ENCODE measurements at regions not wholly inside any gene's neighbourhood (a gene's known extent, or its start where the extent isn't known, plus 50 kb on each side); places are given as distances from the start of the nearest gene placed in this dataset.

DNA sequence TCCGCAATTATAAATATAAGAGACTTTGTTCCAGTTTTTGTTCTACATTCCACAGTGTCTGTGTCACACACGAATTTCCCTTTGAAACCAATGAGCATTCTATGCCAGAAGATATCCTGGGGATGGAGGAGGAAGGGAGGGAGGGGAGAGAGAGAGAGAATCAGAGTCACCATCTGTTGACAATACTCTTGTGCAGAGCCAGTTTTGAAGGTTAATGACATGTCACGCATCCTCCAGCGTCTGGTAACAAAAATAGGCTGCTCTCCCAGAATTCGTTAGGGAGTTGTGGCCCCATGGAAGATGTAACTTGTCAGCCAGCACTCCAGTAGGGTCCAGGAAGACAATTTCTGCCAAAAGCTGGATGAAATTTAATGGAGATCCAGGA lies 213.5 kb upstream of the KRR1 start (continued):
- TF ChIP-seq RBM14 (IDR thresholded peaks at IDR 0.05; ENCODE audit: borderline replicate concordance, insufficient read depth, low read depth, low read length) (no peak), RBBP5 (IDR thresholded peaks at IDR 0.05; ENCODE audit: borderline replicate concordance, insufficient read depth, low read length, poor library complexity, severe bottlenecking) (no peak), ZBTB12 (CRISPR knock-in tag; IDR thresholded peaks at IDR 0.05) (0 out of 2 replicates have a peak, but pooled peaks have one; percentile 12), NFXL1 (CRISPR knock-in tag; IDR thresholded peaks at IDR 0.05) (no peak), TAF9B (IDR thresholded peaks at IDR 0.05; ENCODE audit: partially characterized antibody) (no peak), ESRRA (IDR thresholded peaks at IDR 0.05; ENCODE audit: borderline replicate concordance, low read depth) (no peak), U2AF1 (optimal IDR thresholded peaks at IDR 0.05; ENCODE audit: low read depth, low read length) (no peak), LARP7 (IDR thresholded peaks at IDR 0.05) (no peak), NCOR1 (IDR thresholded peaks at IDR 0.05) (0 out of 2 replicates have a peak, but pooled peaks have one; percentile 15), MCM3 (IDR thresholded peaks at IDR 0.05) (no peak), XRCC4 (IDR thresholded peaks at IDR 0.05; ENCODE audit: extremely low read depth, insufficient read depth, insufficient read length) (no peak), ZKSCAN8 (CRISPR knock-in tag; IDR thresholded peaks at IDR 0.05) (no peak), IRF1 (CRISPR knock-in tag; IDR thresholded peaks at IDR 0.05; ENCODE audit: borderline replicate concordance) (no peak), GTF2E2 (tag; IDR thresholded peaks at IDR 0.05) (0 out of 2 replicates have a peak, but pooled peaks have one; percentile 50), ZNF408 (CRISPR knock-in tag; IDR thresholded peaks at IDR 0.05; ENCODE audit: low read depth) (no peak), KHSRP (IDR thresholded peaks at IDR 0.05) (no peak), SIN3B (IDR thresholded peaks at IDR 0.05; ENCODE audit: low read depth) (no peak), ZNF232 (CRISPR knock-in tag; IDR thresholded peaks at IDR 0.05) (no peak), MTA2 (IDR thresholded peaks at IDR 0.05; ENCODE audit: low read depth) (no peak), TAL1 (IDR thresholded peaks at IDR 0.05) (0 out of 2 replicates have a peak, but pooled peaks have one; percentile 16), SMC3 (conservative IDR thresholded peaks at IDR 0.05; ENCODE audit: insufficient read depth, low read depth, low read length) (no peak), FOXA3 (CRISPR knock-in tag; conservative IDR thresholded peaks at IDR 0.05 in 1 of 2, IDR thresholded peaks at IDR 0.05 in 1 of 2) (peak in 1 of 2 experiments; percentile 24; a peak in 1 of 4 replicates), CBFA2T3 (IDR thresholded peaks at IDR 0.05) (peak; percentile 58), CREB1 (IDR thresholded peaks at IDR 0.05) (no peak), CREB1 (CRISPR knock-in tag; IDR thresholded peaks at IDR 0.05) (no peak), PBX2 (CRISPR knock-in tag; IDR thresholded peaks at IDR 0.05; ENCODE audit: low read depth) (no peak), PBX2 (tag; conservative IDR thresholded peaks at IDR 0.05; ENCODE audit: low read depth) (0 out of 2 replicates have a peak, but pooled peaks have one; percentile 16), ZBTB7A (IDR thresholded peaks at IDR 0.05; ENCODE audit: borderline replicate concordance, control insufficient read depth, low read depth, low read length) (no peak), ZNF57 (CRISPR knock-in tag; IDR thresholded peaks at IDR 0.05) (no peak)
